Stimulated activated CD4-positive, alpha-beta T cell treated with anti-CD3 and anti-CD28 coated beads, Interleukin-4, amount 100 ng/mL, for 24 hours (primary cell): ENCODE measurements at regions not wholly inside any gene's neighbourhood (a gene's known extent, or its start where the extent isn't known, plus 50 kb on each side); places are given as distances from the start of the nearest gene placed in this dataset.
"Not testable (repeated sequence)": the region's sequence is repeated elsewhere in the genome, so short reads cannot be mapped to it uniquely, and the experiment has no call there.

ENCODE experiments used
- DNase-seq: peaks from one replicate; pipeline ENCODE4 v3.0.0-alpha.2; 2020

DNA sequence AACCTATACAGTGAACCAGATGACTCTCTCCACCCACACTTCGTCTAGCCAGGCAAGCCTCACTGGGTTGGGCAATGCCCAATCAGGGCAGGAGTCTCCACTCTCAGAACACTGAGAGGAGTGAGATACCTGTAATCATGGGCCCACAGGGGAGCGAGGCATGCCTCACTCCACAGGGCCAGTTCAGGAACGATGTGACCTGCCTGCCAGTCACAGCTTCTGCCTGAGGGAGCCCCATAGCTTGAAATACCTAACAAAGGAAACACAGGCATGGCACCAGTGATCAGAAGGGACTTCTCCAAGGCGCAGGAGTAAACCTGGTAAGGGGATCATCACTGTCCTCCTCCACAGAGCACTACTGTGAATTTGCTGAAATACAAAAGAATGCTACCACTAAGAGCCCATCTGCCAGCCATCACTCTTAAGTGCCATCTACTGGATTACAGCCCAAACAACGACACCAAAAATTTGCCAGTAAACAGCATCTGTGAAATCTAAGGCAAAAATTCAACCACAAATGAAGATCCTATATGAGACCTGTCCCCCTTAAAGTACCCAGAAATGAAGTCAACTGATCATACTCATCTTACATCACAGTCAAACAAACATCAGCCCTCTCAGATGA, 689.9 kb upstream of the SEMA6D start:
- no peak for DNase-seq

DNA sequence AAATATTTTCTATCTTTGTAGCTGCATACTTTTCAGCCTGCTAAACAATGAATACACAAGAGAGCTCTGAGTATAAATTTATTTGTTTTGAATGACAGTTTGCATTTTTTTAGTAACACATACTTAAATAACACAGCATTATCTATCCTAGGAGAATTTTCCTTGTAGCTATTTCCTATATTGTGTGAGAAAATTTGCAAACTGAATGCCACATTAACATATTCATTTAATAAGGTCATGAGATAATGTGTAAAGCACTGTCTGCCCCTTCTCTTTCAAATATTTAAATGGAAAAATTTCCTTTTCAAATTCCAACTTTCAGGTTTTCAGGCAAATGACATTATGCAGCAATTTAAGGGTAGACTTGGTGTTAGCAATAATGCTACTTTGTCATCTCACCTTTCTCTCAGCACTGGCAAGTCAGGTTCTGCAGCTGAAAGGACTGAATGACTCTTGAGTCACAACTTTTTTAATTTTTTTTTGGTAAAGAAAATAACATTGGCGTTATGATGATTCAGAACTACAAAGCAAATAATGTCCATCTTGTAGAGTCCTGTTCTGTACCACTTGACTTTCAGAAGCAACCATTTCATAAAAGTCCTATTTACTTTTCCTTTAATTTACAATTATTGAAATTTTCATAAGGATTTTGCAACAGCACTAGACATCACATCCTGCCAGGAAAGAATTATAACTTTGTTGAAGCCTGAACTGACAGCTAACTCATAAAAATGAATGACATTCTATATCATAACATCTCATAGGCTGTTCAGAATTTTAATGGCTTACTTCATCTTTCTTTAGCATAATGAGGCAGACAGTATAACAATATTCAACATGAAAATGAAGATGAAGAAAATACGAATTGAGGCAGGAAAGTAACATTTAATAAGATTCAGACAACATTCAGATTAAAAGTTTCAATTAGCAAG, 681.6 kb upstream of the SEMA6D start:
- no peak for DNase-seq

DNA sequence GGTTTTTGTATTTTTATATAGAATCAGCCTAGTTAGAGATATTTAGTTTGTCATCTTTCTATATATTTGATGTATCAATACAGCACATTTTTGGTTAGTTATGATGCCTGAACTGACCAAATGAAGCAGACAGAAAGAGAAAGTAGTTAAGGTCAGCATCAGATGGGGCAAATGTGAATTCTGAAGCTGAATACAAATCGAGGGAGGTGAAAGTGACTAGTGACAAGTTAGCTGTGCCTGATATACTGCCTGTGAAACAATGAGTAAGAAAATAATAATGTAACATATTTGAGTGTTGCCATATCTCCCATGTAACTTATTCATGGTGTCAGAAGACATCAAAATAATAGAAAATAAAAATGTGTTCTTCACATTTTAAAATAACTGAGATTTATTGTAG, 680.3 kb upstream of the SEMA6D start:
- DNase-seq, result no peak

DNA sequence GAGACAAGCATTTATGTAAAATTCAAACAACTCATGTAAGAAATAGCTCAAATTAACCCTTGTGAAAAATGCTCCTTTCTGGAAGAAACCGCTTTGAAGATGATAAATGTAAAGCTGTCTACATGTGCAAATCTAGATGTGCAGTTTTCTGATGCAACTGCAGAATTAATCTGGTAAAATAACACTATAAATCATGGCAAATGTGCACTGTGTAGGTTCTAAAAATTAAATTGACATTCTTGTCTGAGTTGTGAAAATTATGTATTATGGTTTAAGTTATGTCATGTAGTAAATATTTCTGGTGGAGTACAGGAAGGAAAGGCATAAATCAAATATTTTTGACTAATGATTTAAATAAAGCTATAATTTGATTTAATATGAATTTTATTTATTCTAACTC, 678.1 kb upstream of the SEMA6D start:
- no peak for DNase-seq

DNA sequence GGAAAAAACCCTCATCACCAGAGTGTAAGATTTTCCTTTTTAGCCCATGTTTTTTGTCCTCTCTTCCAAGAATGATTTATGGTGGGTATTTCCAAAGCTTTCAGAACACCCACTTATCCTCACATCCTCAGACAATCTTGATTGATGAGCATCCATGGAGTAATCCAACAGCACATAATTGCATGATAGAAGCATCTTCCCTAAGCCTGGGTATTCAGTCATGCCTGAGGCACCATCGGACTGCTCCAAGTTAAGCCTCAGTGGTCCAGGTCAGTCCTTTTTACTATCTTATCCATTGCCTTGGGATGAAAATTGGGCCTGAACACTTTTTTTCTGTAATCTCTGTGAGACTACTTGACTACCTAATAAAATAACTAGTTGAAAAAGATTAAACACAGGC, 676.0 kb upstream of the SEMA6D start:
- no peak for DNase-seq

DNA sequence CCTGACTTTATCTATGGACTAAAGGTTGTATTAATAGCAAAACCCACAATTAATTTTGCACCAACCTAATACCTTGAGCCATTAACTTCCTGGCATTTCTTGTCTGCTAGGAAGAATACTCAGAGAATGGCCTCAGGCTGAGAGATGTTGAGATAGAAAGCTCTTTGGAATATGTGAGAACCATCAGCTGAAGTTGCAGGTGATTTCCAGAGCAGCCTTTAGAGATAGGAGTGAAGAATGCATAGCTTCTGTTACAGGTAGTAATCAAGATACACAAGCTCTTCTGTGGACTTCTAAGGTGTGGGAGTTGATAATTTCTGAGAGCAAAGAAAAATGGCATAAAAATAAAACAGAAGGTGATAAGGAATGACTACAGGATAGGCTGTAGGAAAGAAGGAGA, 669.3 kb upstream of the SEMA6D start:
- DNase-seq, result not testable (repeated sequence)

DNA sequence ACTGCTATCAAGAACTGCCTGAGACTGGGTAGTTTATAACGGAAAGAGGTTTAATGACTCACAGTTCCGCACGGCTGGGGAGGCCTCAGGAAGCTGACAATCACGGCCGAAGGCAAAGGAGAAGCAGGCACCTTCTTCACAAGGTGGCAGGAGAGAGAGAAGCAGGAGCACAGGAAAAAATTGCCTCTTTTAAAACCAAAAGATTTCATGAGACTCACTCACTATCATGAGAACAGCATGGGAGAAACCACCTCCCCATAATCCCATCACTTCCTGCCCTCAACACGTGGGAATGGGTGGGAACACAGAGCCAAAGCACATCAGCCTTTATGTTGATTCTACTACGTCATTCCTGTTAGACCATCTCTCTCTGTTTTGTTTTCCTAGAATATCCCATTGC, 650.9 kb upstream of the SEMA6D start:
- DNase-seq, result no peak

DNA sequence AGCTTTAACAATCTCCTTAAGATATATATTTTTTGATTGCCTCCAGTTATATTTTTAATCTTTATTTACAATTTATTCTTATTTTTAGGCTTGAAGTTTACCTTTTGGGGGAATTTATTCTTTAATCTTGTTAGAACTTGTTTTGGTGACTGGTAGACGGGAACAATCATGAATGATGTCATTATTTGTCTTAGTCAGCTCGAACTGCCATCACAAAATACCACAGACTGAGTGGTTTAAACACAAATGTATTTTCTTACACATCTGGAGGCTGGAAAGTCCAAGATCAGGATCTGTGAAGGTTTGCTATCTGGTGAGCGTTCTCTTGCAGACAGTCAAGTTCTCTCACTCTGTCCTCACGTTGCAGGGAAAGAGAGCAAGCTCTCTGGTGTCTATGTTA, 639.5 kb upstream of the SEMA6D start:
- DNase-seq, result not testable (repeated sequence)

DNA sequence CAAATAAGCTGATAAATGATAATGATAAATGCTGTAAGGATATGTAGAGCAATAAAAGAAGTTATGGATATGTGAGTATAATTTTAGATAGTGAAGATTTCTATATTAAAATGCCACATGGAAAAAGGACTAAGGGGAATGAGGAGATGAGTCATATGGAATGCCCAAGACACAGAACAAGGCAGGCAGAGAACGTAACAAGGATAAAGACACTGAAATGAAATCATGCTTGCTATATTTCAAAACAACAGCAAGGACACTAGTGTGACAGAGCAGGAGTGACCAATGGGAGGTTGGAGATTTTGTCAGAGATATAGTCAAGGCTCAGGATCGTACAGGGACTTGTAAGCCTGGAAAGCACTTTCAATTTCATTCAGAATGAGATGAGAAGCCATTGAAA, 621.5 kb upstream of the SEMA6D start:
- no peak for DNase-seq

DNA sequence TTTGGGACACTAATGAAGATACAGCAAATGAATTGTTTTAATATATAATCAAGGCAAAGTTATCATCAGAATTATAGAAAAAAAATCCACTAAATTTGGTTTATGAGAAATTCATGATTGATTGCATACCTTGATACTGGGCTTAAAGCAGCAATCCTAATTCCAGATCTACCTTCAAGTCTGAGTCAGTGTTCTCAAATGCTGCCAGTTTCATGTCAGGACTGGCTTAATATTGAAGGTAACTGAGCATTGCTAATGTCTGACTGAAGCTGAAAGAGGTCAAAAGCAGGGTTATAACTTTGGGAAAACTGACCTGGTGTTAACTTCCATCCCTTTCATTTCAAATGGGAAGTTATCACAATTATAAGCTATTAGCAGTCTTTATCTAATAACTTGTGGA, 618.8 kb upstream of the SEMA6D start:
- not testable (repeated sequence) for DNase-seq

DNA sequence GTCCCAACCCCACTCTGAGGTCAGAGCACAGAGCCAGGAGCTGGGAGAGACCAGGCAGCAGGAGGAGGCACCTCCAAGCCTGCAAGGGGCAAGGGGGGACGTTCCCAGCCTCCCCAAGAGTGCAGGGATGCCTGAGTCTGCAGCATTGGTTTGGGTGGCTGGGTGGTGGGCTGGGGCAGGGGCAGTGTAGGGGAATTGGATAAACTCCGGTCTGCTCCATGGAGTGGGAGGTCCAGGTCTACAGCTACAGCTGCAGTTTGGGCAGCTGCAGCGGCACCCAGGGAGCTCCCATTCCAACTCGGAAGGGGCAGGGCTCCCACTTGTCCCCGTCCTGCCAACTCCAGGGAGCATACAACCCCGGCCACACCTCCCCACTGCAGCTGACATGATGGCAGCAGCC, 617.5 kb upstream of the SEMA6D start:
- DNase-seq, result not testable (repeated sequence)

DNA sequence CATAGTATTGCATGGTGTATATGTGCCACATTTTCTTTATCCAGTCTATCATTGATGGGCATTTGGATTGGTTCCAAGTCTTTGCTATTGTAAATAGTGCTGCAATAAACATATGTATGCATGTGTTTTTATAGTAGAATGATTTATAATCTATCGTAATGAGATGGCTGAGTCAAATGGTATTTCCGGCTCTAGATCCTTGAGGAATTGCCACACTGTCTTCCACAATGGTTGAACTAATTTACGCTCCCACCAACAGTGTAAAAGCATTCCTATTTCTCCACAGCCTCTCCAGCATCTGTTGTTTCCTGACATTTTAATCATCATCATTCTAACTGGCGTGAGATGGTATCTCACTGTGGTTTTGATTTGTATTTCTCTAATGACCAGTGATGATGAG, 608.5 kb upstream of the SEMA6D start:
- not testable (repeated sequence) for DNase-seq

DNA sequence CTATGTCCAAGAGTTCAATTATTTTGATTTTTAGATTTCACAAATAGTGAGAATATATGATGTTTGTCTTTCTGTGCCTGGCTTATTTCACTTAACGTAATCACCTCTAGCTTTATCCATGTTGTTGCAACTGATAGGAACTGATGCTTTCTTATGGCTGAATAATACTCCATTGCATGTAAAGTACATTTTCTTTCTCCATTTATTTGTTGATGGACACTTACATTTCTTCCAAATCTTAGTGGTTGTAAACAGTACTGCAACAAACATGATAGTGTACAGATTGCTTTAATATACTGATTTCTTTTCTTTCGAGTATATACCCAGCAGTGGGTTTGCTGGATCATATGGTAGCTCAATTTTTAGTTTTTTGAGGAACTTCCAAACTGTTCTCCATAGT, 600.6 kb upstream of the SEMA6D start:
- no peak for DNase-seq

DNA sequence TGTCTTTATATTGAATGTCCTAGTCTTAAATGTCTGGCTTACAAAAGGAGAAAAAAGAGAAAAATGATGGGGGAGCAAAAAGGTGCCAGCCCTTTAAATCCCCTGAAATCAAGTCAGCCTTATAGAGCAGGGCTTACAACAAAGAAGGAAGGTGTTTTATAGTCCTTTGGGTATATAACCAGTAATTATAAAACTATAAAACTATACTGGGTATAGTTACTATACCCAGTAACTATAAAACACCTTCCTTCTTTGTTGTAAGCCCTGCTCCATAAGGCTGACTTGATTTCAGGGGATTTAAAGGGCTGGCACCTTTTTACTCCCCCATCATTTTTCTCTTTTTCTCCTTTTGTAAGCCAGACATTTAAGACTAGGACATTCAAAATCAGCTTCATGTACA, 598.0 kb upstream of the SEMA6D start:
- no peak for DNase-seq

DNA sequence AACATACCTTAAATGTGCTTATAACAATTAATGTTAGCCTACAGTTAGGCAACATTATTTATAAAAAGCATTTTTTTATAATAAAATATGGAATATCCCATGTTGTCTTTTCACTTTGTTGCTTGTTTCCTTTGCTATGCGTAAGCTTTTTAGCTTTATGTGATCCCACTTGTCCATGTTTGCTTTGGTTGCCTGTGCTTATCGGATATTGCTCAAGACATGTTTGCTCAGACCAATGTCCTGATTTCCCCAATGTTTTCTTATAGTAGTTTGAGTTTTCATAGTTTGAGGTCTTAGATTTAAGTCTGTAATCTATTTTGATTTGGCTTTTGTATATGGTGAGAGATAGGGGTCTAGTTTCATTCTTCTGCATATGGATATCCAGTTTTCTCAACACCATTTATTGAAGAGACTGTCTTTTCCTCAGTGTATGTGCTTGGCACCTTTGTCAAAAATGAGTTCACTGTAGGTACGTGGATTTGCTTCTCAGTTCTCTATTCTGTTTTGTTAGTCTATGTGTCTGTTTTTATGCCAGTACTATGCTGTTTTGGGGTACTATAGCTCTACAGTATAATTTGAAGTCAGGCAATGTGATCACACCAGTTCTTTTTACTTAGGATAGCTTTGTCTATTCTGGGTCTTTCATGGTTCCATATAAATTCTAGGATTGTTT, 592.7 kb upstream of the SEMA6D start:
- DNase-seq, result no peak

DNA sequence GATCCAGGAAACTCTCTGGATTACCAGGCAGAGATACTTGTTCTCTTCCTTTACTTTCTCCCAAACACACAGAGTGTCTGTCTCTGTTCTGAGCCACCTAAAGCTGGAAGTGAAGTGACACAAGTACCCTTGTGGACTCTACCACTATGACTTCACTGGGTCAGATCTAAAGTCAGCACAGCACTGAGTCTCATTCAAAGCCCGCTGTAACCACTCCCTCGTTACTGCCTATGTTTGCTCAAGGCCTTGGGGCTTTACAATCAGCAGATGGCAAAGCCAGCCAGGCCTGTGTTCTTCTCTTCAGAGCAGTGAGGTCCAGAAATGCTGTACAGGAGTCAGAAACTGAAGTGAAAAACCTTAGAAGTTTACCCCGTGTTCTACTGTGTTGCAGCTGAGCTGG, 588.3 kb upstream of the SEMA6D start:
- DNase-seq, result no peak

DNA sequence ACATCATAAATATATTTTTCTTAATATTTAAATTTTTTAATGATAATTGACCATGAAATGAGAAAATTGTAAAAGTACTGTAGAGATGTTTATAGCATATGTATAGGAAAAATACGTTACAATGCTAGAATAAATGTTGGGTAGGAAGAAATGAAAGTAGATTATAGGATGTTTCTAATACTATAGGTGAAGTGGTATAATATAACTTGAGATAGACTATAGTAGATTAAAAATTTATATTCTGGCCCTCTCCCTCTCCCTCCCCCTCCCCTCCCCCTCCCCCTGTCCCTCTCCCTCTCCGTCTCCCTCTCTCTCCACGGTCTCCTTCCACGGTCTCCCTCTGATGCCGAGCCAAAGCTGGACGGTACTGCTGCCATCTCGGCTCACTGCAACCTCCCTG, 585.9 kb upstream of the SEMA6D start:
- DNase-seq, result not testable (repeated sequence)

DNA sequence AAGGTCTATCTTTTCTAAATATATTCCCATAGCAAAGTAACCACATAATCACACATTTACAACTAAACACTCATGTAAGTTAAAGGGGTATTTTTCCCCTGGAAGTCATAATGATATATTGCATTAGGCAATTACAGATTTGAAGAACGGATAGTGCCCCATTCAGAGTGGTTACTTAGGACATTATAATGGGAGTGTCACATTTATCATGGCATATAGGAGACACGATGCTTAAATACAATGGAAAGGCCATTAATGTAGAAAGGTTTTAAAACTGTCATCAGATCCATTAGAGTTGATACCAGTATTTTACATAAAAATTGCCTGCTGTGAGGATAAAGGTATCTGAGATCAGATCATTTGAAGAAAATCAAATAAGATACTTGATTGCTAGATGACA, 582.0 kb upstream of the SEMA6D start:
- DNase-seq, result no peak

DNA sequence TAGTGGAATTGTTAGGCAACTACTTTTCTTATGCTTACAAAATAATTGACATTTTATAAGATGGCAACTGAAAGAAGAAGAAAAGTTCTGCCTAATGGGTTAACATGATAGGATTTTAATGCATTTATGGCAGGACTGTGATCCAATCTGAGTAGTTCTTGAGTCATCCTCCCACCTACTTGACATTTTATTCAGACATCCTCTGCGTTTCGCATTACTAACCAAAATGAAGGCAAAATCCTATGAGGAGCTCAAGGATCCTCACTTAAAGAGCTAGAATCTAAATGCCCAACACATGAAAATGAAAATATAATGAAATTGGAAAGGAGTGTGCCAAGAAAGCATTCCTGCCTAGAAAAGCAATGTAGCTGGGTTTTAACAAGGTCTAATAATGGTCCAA, 581.1 kb upstream of the SEMA6D start:
- no peak for DNase-seq

DNA sequence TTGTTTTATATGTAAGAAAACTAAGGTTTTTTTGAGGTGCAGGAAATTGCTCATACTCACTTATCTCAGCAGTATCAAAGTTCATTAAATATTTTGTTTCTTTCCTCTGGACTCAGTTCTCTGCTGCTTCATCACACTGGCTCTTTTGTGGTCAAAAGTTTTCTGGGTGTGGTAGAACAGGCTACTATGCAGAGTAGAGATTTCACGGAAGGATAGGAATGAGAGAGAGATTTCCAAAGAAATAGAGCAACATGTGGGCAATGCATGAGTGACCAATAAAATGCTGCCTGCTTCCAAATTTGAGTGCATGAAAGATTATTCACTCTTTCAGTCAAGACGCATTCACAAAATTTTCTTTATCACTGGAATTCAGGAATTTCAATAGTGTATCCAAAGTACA, 577.3 kb upstream of the SEMA6D start:
- DNase-seq, result no peak

DNA sequence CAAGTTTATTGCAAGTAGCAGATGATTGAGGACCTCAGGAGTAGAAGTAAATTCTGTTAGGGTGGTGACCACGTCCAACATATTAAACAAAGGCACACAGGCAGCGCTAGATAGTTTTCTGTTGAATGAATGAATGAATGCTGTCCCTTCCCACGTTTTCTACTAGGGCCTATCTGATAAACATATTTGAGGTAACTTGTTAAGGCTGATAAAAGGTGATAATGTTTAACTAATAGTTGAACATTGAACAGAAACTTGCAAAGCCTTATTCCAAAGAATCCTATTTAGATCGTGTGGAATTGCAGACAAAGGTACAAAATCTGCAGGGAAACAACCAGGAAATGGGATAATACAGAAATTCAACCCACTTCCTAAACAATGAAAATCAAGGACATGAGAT, 559.5 kb upstream of the SEMA6D start:
- no peak for DNase-seq

DNA sequence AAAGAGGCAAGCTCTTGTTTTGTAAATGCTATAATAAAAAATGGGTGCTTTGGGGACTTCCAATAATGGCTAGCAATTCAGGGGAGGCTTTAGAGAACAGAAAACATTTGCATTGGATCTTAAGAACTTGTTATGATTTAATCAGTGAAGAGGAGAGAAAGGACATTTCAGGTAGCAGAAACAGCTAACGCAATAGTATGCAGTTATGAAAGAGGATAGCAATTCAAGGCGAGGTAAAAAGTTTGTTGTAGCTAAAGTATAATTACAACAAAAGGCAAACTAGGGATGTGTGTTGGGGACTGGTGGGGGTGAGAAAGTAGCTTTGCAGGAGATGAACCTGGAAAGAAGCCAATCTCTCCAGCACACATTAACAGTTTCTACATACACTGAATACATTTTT, 558.7 kb upstream of the SEMA6D start:
- no peak for DNase-seq

DNA sequence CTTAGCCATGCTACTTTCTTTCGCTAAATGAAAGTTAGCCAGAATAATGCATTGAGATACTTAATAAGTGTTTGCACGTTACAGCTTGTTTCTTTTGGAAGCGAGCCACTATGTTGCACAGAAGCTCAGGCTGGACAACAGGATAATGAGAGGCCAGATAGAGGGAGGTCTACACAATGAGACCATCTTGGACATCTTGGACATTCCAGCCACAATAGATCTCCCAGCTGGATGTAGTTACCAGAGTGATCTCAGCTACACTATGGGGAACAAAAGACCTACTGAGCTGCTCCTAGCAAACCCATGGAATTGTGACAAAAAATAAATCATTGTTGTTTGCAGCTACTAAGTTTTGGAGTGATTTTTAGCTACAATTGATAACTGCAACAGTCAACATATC, 540.1 kb upstream of the SEMA6D start:
- no peak for DNase-seq

DNA sequence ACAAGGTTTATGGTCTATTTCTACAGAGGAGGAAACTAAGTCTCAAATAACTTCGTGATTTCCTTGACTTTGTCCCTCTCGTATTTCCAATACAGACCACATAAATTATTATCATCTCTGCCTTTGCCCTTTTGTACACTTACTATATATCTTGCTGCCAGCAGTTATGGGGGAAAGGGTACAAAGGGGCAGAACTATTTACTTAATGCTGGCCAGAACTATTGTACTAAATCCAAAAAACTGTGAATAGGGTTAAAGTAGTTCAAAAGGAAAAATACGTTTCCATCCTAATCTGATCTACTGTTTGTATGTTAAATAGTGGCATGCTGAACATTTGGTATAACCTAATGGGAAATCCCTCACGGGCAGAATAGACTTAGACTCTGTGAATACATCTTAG, 537.3 kb upstream of the SEMA6D start:
- DNase-seq, result no peak
